ENCODE measurements at regions not wholly inside any gene's neighbourhood (a gene's known extent, or its start where the extent isn't known, plus 50 kb on each side); places are given as distances from the start of the nearest gene placed in this dataset.

- H3K4me1 ChIP-seq (ENCODE audit: control insufficient read depth, insufficient read depth, low read length): no peaks in the 10 kb centered on the region
- DNase-seq (ENCODE audit: low read depth, low spot score): no peak
- no peak overlapping the region for H3K4me3 ChIP-seq
- in situ Hi-C loops (cut with MboI) (no loop called here), intact Hi-C loops (cut with micrococcal nuclease; ENCODE audit: unreplicated experiment) (loop anchor here (5.0 to 10.0 kb wide), 2 partner anchors 451 to 603 kb away; no protein-coding TSS in a partner anchor)
- WGBS (ENCODE audit: insufficient coverage, insufficient replicate concordance, low lambda C conversion rate, missing lambda C conversion rate): 0% methylated on average over 1 of the region's 1 CpG
- H3K36me3 ChIP-seq (ENCODE audit: control insufficient read depth in 2 of 2, insufficient read depth in 2 of 2, low read length in 1 of 2): no peaks in the 10 kb centered on the region
- no peaks in the 10 kb centered on the region for H3K9me3 ChIP-seq (replicated peaks; ENCODE audit: control insufficient read depth, insufficient read depth, low read length)
- no TSS peak for BruUV-seq (replicated peaks)
- H4K20me1 ChIP-seq (ENCODE audit: control insufficient read depth, insufficient read depth): no peaks in the 10 kb centered on the region
- H3K4me2 ChIP-seq (ENCODE audit: control insufficient read depth, insufficient read depth): no peak overlapping the region
- H3K79me2 ChIP-seq (ENCODE audit: control insufficient read depth, insufficient read depth, low read length): no peaks in the 10 kb centered on the region
- POLR2A ChIA-PET: no interaction called here
- no peak for FAIRE-seq
- RAD21 ChIA-PET (ENCODE audit: unreplicated experiment): no interaction called here
- SMC1A ChIA-PET (ENCODE audit: uncharacterized antibody, unreplicated experiment): interaction anchor here (1.3 to 1.8 kb wide), 2 partner anchors 31 to 450 kb away, joined by 3 to 7 read pairs; no protein-coding TSS in a partner anchor
- TF ChIP-seq BRCA1 (IDR thresholded peaks at IDR 0.05; ENCODE audit: low read depth, low read length) (no peak), EP300 (IDR thresholded peaks at IDR 0.05; ENCODE audit: borderline replicate concordance in 1 of 2, control insufficient read depth in 1 of 2, low read depth in 2 of 2, low read length in 2 of 2) (no peak), BCL3 (IDR thresholded peaks at IDR 0.05; ENCODE audit: borderline replicate concordance, insufficient read depth, low read depth, low read length, poor library complexity, severe bottlenecking) (no peak), MXI1 (IDR thresholded peaks at IDR 0.05; ENCODE audit: low read depth, low read length) (no peak), ZBED1 (IDR thresholded peaks at IDR 0.05; ENCODE audit: borderline replicate concordance) (no peak), GATAD2B (conservative IDR thresholded peaks at IDR 0.05; ENCODE audit: low read depth) (no peak), CHD1 (IDR thresholded peaks at IDR 0.05; ENCODE audit: low read depth, low read length) (no peak)
- no peak for ATAC-seq
- CTCF ChIA-PET: interaction anchor here (1.5 to 1.8 kb wide), 3 partner anchors 450 to 598 kb away, joined by 4 to 8 read pairs (median 5); no protein-coding TSS in a partner anchor
- no peak overlapping the region for H3K27ac ChIP-seq (ENCODE audit: control insufficient read depth, insufficient read depth)
- no peaks in the 10 kb centered on the region for H3K27me3 ChIP-seq (replicated peaks in 1 of 2; ENCODE audit: control insufficient read depth in 2 of 2, insufficient read depth in 2 of 2, low read length in 1 of 2)
- H2AFZ ChIP-seq (ENCODE audit: control insufficient read depth, low read depth, low read length): no peak overlapping the region
- H3K9ac ChIP-seq (ENCODE audit: control insufficient read depth, insufficient read depth, low read length): no peak overlapping the region
These were observed 116.9 kb upstream of the FANCL start for GRCh38 chr2:58358026-58358425.

Measured in GM12878 (cell line).